ENCODE measurements at regions not wholly inside any gene's neighbourhood (a gene's known extent, or its start where the extent isn't known, plus 50 kb on each side); places are given as distances from the start of the nearest gene placed in this dataset.
A peak's percentile ranks its signal among the peaks of the same experiment; 100 is the strongest.

DNA sequence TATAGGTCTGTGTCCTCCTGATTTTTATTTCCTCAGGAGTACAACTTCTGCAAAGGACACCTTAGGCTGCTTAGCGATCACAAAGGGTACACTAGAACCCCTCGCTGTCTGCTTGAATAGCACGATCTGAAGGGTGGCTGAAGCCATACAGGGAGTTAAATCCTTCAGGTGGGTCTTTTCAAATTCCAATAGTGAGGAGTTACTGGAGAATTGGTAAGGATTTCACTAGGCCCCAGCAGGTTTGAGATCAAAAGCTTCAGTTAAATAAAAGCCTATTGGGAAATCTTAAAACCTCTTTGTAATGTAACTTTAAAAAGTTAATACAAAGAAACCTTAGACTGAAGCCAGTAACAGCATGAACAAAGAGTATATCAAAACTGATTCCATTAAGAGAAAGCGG is 613.1 kb downstream of the ZEB2 start:
- DNase-seq = no peak

DNA sequence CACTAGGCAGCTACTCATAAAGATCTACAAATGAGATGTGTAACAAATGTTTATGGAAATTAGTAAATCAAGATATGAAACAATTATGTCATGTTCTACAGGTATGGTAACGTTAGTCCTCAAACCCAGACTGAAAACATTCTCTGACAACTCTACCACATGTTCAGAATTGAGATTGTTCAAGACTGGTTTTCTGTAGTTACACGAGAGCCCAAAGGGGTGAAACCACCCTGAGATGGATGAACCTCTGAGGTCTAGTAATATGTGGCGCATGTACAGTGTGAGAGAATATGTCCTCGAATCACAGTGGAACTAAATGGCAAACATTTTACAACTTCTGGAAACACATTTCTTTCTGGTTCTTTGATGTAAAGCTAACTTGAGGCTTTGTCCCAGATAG is 614.3 kb downstream of the ZEB2 start:
- no peak for DNase-seq

DNA sequence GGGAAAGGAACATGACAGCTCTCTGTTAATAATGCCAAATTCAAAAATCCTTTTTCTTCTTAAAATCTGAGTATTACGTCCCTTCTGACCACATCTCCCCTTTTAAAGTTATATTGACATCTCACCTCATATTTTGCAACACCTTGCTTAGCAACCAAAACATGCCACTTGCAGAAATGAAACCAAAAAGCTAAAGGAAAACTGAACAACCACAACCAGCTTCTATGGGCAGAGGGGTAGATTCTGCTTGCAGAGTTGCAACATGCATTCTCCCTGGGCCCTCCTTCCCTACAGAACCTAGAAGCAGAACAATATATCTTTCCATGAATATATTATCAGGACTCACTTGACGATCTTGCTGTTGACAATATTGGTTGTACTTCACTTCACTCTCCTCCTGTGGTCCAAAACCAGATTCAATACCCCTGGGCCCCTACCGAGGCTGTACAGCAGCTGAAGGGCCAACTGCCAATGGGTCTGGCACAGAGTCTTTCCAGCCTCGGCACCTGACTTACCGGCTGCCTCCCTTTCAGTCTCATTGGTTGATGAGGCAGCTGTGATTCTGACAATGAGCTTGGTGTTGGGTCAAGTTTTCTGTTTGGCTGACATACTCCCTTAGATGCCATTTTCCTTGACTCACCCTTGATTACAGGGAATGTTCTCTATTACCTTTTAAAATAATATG is 616.6 kb downstream of the ZEB2 start:
- DNase-seq = no peak

DNA sequence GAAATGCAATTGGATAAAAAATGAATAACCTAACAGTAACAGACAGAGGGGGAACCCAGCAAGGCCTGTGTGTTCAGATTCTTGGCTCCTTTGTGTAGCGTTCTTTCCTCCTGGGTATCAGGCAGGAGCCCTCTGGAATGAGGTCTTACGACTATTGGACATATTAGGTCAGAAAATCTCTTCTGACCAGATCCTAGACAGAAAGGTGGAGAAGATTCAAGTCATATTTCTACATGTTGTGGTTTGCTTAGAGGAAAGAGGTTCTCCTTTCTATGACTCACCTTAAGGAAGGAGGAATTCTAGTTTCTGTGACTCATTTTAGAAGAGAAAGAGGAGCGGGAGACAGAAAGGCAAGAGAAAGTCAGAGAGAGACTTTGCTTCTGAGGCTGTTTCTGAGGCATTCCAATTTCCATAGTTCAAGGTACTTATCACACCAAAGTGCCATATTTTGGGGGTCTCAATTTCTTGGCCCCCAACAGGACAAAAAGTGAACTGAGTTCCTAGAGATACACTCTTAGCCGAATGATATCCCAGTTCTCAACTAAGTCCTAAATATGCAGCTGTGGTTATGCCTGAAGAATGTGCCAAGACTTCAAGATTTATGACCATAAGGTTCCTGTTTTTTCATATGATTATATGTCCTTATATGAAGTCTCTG is 618.6 kb downstream of the ZEB2 start:
- DNase-seq = no peak

DNA sequence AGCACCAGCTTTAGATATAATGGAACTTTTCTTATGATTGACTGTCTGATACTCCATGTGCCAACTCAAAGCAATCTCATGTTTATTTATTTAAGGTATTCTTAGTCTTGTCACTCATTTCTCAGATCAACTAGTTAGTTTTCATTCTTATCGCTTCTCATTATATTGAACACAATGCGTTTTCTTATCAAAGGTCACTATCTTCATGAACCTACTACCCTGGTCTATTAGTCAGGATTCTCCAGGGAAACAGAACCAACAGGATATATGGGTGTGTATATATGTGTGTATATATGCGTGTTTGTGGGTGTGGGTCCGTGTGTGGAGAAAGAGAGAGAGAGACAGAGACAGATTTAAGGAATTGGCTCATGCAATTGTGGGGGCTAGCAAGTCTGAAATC is 619.9 kb downstream of the ZEB2 start:
- DNase-seq = no peak

- DNase-seq = no peak
Observed at GRCh38 chr2:143893371-143893770, 626.5 kb downstream of the ZEB2 start.

DNA sequence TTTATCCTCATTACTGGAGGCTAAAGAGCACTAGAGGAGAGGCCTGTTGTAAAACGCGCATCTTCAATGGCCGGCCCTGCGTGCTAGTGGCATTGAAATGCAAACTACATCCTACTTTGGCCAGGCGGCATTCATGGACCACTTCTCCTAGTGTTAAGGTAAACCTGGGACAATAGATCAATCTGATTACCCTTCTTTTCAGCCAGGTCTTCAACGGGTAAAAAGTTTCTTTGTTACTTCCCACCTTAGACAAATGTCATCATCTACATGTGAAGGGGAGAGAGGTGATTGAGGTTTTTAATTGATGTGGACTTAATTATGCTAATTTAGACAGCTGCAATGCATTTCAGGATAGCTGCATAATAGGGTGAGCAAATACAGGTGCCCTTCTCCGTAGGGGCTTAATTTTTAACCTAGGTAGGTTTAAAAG is 628.0 kb downstream of the ZEB2 start:
- no peak for DNase-seq

- no peak for DNase-seq
Observed at GRCh38 chr2:143890798-143891197, 629.1 kb downstream of the ZEB2 start.

DNA sequence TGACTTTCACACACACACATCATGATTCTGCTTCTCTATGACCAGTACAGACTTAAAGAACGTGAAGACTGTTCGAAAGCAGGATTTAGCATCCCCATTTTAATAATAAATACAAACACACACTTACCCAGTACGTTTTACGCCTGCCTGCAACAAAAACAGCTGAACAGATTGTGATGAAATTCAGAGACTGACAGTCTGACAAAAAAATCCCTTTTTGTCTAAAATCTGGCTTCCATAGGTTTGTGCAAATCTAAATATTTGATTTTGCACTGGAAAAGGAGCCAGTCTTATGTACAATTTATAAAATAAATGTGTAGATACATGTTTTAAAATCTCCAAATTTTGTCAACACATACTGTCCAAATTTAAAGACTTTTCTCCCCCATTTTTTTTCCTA is 630.7 kb downstream of the ZEB2 start:
- DNase-seq = no peak

GRCh38 chr2:143885461-143885860 is 634.5 kb downstream of the ZEB2 start:
- no peak for DNase-seq

GRCh38 chr2:143881246-143881645 is 638.7 kb downstream of the ZEB2 start:
- DNase-seq = no peak

DNA sequence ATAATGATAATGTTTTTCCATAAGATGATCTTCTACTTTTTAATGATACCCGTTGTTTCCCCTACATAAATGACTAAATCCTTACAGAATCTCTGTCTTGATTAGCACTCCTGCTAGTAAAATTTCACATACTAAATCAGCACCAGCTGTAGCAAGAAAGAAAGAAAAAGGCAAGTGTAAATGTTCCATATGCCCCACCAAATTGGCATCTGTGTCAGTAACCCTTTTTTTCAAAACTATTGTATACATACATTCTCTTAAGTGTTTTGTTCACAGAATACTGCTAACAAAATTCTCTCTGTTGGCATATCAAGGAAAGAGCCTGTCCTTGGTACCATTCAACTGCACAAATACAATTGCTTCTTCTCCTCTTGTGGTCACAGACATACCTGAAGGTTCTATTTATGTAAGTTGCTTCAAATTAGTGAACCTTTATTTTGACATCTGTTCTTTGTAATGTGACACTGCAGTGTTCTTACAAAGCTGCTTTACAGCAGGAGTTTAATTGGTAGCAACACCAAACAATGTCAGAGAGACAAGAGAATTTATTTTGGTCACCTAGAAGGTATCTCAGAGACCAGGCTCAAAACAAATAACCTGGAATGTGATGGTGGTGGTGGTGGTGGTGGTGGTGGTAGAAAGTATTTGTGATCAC is 641.9 kb downstream of the ZEB2 start:
- peak; percentile 27 for DNase-seq

DNA sequence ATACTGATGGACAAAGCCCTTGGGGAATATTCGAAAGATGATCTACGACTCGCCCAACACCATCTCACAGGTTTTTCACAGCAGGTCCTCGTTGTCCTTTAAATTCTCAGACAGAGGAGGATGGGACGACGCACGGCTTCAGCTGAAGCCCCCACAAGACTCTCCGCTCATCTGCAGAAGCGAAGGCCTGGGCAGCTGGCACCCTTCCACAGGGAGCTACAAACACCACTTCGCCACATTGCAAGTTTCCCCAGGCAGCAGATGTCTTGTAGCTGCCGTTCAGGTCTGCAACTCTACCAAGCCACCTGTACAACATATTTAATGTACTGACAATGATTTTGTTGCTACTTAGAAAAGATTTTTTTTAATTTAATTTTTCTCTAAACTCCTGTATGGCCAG is 642.9 kb downstream of the ZEB2 start:
- no peak for DNase-seq

- no peak for DNase-seq
Observed at GRCh38 chr2:143875295-143876233, 644.4 kb downstream of the ZEB2 start.

DNA sequence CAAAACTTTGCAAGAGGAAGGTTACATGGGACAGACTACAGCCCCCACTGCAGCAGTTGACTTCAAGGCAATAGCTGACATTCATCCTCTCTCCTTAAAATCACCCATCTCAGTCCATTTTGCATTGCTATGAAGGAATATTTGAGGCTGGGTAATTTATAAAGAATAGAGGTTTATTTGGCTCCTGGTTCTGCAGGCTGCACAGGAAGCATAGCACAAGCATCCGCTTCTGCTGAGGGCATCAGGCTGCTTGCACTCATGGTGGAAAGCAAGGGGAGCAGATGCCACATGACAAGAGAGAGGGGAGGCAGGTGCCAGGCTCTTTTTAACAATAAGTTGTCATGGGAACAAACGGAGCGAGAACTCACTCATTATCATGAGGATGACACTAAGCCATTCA is 646.0 kb downstream of the ZEB2 start:
- no peak for DNase-seq

DNA sequence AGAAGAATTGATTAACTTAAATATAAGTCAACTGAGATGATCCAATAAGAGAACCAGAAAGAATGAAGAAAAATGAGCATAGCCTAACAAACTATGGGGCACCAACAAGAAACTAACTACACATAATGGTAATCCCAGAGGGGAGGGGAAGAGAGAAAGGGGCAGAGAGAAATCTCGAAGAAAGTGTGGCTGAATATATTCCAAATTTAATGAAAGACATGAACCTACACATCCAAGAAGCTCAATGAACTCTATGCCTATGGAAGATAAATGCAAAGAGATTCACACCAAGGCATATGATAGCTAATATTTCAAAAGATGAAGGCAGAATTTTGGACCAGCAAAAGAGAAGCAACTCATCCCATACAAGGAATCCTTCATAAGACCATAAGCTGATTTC is 649.2 kb downstream of the ZEB2 start:
- no peak for DNase-seq

GRCh38 chr2:143856978-143857377 is 662.9 kb downstream of the ZEB2 start:
- DNase-seq = no peak

- no peak for DNase-seq
Observed at GRCh38 chr2:143852759-143853158, 667.2 kb downstream of the ZEB2 start.

GRCh38 chr2:143850084-143850483 is 669.8 kb downstream of the ZEB2 start:
- DNase-seq = no peak

DNA sequence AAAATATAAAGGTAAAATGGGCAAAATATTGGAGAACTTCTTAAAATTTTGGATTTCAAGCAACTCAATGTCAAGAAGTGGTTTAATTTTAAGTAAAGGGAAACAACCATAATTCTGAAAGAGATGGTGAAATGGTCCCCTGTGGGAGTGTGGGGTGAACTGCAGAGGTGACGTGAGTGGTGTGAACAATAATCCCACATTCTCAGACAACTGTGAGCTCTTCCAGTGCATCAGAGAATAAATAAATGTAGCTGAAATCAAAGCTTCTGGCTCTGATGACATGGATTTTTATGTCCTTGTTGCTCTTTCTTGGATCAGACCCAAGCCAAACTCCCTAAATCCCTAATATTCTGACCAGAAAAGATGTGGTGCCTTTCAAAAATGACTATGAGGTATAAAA is 672.7 kb downstream of the ZEB2 start:
- no peak for DNase-seq

DNA sequence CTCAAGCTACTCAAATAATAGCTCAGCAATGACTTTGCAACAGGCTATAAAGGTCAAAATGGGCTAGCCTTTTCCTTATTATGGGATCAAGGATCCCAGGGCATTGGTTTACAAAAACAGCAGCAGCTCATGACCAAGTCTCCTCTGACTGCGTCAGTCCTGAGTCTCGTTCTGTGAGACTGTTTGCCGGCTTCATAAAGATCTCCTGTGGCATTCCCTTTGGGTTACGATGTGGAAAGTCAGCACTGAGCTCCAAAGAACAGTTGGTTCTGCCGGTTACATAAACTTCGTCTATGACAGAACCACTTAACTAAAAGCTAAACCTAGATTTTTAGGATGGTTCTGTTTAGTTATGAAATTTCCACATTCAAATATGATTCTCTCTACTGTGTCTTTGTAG is 674.9 kb downstream of the ZEB2 start:
- DNase-seq = no peak

DNA sequence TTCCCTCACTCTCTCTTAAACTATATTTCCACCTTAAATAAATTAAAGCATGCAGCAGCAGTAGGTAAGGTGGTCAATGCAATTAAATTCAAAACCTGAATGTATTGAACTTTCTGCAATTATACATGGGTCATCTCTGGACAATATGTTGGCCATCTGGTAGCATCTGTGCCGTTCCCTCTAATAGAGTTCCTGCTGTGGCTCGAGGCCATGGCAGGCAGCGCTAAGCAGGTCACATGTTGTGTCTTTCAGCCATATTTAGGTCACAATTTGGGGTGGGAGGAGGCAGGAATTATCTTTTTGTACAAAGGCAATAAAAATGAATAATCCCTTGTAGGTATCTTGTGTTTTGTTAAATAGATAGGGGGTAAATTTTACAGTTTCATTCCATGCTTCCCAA is 676.2 kb downstream of the ZEB2 start:
- no peak for DNase-seq

GRCh38 chr2:143842836-143843235 is 677.1 kb downstream of the ZEB2 start:
- no peak for DNase-seq
